ENCODE measurements at regions not wholly inside any gene's neighbourhood (a gene's known extent, or its start where the extent isn't known, plus 50 kb on each side); places are given as distances from the start of the nearest gene placed in this dataset.

DNA sequence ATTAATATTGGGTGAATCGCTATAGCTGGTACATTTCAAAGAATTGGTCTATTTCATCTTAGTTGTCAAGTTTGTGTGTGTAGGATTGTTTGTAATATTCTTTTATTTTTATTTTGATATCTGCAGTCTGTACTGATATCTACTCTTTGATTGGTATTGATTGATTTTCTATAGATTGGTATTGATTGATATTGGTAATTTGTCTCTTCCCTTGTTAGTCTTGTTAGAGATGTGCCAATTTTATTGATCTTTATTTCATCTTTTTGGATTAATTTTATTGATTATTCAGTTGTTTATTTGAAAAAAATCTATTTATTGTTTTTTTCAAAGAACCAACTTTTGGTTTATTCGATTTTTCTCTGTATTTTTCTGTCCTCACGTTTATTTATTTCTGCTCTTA, 61.4 kb downstream of the TM2D3 start:
- H3K9me3 Mint-ChIP-seq, result peaks cover 8% of the 10 kb centered on the region
- no peak overlapping the region for H3K27ac Mint-ChIP-seq
- no peak overlapping the region for H3K4me3 Mint-ChIP-seq
- H3K36me3 Mint-ChIP-seq, result peaks cover 7% of the 10 kb centered on the region
- peaks cover 44% of the 10 kb centered on the region for H3K27me3 Mint-ChIP-seq
- ATAC-seq, result no peak
- no peaks in the 10 kb centered on the region for H3K4me1 Mint-ChIP-seq

DNA sequence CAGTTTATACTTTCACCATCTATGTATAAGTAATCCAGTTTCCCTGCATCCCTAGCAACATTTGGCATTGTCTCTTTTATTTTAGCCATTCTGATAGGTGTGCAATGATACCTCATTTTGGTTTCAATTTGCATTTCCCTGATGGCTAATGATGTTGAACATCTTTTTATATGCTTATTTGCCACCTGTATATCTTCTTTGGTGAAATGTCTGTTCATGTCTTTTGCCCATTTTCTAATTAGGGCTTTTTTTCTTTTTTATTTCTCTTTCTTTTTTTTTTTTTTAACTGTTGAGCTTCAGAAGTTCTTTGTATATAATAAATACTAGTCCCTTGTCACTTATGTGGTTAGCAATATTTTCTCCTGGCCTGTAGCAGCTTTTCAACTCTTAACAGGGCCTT, 68.9 kb downstream of the TM2D3 start:
- ATAC-seq, result no peak
- H3K4me3 Mint-ChIP-seq, result no peak overlapping the region
- H3K4me1 Mint-ChIP-seq, result no peaks in the 10 kb centered on the region
- H3K9me3 Mint-ChIP-seq, result peaks cover 9% of the 10 kb centered on the region
- no peaks in the 10 kb centered on the region for H3K36me3 Mint-ChIP-seq
- H3K27ac Mint-ChIP-seq, result no peak overlapping the region
- peaks cover 66% of the 10 kb centered on the region for H3K27me3 Mint-ChIP-seq

DNA sequence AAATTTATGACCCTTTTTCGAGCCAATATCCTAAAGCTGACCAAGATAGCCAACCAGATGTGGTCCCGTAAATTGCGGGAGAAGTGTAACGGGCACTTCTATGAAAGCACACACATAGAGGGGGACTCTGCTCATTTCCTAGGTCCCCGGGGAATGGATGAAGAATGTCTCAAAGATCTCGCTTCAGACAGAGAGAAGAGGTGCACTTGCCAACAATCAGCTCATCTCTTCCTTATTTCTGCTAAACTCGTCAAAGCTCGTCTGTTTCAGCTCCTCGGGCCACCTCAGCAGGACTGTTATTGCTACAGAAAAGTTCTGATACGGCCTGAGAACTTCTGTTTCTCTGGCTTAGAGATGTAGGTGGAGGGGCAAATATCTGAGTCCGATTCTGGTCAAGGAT, 71.8 kb downstream of the TM2D3 start:
- no peak for ATAC-seq
- Mint-ChIP-seq H3K4me1 (no peaks in the 10 kb centered on the region), H3K27ac (no peak overlapping the region), H3K27me3 (peaks cover 68% of the 10 kb centered on the region), H3K9me3 (peaks cover 19% of the 10 kb centered on the region), H3K36me3 (peaks cover 5% of the 10 kb centered on the region), H3K4me3 (no peak overlapping the region)

DNA sequence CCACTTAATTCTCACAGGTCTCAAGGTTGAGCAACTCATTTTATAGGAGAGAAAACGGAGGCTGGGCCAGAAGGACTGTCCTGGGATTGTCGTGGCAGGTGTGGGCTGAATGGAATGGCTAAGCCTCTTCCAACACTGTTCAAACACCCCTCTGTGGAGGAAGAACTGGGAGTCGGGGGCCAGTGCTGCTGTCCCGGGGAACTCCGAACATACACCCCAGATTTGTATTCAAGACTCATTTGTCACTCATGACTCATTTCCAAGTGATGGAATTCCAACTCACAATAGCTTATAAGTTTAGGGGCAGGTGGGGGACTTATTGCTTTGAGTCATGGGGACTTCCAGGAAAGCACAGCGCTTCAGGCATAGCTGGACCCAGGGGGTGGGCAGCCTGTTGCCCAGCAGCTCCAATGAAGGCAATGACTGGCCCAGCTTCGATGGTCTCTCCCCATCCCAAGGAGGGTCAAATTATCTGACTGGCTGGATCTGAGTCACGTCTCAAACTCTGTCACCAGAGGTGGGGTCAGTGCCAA, 72.5 kb downstream of the TM2D3 start:
- no peak for ATAC-seq
- Mint-ChIP-seq H3K27ac (no peak overlapping the region), H3K4me1 (no peaks in the 10 kb centered on the region), H3K27me3 (peaks cover 70% of the 10 kb centered on the region), H3K4me3 (no peak overlapping the region), H3K9me3 (peaks cover 19% of the 10 kb centered on the region), H3K36me3 (peaks cover 5% of the 10 kb centered on the region)

DNA sequence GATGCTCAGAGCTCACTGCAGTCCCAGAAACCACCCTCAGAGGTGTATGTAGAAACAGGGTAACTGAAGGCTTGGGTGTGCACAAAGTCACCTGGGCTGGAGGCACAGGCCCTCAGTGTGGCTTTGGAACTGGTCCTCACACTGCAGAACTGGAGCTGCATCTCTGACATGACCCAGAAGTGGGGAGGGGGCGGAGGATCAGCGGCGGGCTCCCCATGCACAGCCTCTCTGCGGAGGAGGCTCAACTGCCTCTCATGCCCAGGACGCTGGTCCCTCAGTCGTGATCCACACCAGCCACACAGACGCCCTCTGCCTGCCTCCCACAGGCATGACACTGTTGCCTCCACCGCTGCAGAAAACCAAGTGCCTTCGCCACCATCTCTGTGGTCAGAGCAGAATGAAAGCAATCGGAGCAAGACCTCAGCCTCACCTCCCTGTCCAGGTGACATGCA, 73.7 kb downstream of the TM2D3 start:
- H3K27ac Mint-ChIP-seq, result no peak overlapping the region
- no peak for ATAC-seq
- no peak overlapping the region for H3K4me3 Mint-ChIP-seq
- peaks cover 15% of the 10 kb centered on the region for H3K9me3 Mint-ChIP-seq
- peaks cover 69% of the 10 kb centered on the region for H3K27me3 Mint-ChIP-seq
- H3K4me1 Mint-ChIP-seq, result no peaks in the 10 kb centered on the region
- H3K36me3 Mint-ChIP-seq, result peaks cover 5% of the 10 kb centered on the region

DNA sequence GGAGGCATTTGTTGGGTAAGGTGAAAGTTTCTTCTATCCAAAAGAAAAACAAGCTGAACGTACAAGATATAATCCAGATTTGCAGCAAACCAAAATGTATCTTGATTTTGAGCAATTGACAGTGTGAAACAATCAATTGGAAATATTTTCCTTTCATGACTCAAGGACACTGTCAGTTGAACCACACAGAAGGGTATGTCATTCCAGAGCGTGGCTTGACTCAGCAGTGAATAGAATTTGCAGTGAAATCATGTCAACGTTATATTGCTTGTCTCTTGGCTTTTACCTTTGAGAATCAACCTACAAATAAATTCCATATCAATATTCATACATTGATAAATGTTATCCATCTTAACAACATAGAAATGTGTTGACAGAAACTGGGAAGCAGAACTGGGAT, 78.2 kb downstream of the TM2D3 start:
- Mint-ChIP-seq H3K36me3 (peaks cover 5% of the 10 kb centered on the region), H3K4me3 (no peak overlapping the region), H3K9me3 (peaks cover 13% of the 10 kb centered on the region), H3K27me3 (peaks cover 52% of the 10 kb centered on the region), H3K4me1 (no peaks in the 10 kb centered on the region), H3K27ac (no peak overlapping the region)
- ATAC-seq, result no peak

DNA sequence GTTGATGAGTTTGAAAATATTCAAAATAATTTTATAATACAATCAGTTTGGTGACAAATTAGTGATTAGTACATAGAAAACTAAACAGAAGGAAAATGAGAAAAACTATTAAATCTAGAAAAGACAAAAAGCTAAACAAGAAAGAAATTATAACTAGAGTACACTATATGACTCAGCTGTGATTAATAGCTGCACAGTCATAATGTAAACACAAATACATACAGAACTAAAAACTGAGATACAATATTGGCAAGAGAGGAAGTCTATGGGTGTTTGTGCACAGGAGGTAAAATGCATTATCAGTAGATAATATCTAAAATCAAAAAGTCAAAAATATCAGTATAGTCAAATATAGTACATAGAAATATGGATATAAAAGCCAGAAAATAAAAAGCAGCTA, 80.7 kb upstream of the PCSK6 start:
- no peak overlapping the region for H3K4me3 Mint-ChIP-seq
- H3K4me1 Mint-ChIP-seq, result no peaks in the 10 kb centered on the region
- peaks cover 2% of the 10 kb centered on the region for H3K9me3 Mint-ChIP-seq
- ATAC-seq, result no peak
- no peak overlapping the region for H3K27ac Mint-ChIP-seq
- peaks cover 42% of the 10 kb centered on the region for H3K27me3 Mint-ChIP-seq
- no peaks in the 10 kb centered on the region for H3K36me3 Mint-ChIP-seq

DNA sequence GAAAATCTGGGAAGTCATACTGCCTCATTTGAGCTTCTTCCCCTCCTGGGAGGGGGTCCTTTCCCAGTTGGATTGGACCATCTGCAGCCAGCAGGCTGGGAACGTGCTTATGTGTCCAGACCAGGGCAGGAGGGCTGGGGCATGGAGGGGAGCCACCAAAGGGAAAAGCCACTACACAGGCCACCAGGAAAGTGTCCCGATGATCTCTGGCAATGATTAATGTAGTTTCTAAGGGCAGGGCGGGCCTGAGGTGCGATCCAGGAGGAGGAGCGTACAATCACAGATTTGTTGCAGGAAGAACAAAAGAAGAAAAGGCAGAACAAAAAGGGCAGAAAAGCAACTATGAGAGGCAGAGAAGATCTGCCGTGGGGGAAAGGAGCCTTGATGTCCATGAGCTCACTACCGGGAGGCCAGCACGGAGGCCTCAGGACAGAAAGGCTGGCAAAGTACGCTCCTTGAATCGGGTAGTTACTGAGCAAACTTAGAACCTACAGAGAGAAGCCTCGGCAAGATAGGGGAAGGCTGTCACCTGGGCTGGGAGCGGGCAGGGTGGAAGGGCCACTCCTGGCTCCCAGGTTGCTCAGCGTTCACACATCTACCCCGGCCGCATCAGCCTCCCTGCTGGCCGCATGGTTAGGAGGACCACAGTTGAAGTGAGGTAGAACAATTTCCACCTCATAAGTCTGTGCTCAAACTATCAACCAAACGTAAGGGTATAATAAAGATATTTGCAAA, 79.5 kb upstream of the PCSK6 start:
- ATAC-seq, result no peak
- Mint-ChIP-seq H3K4me3 (no peak overlapping the region), H3K36me3 (no peaks in the 10 kb centered on the region), H3K27ac (no peak overlapping the region), H3K9me3 (peaks cover 2% of the 10 kb centered on the region), H3K27me3 (peaks cover 39% of the 10 kb centered on the region), H3K4me1 (no peaks in the 10 kb centered on the region)

DNA sequence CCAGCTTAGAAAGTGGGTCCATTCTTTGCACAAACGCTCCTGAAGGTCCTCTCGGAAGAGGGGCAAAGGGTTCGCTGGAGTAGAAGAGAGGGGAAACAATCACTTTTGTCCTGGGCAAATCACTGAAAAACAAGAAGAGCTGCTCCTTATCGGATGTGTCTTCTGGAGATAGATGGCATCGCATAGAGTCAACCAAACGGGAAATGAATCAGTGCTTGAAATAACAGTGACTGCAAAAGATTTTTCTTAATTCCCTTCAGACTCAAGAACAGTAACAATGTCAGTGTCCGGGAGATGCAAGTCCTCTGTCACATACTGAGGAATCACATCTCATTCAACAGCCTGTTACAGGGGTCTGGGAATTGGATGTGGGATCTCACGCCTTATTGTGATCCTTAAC, 78.8 kb upstream of the PCSK6 start:
- peaks cover 33% of the 10 kb centered on the region for H3K27me3 Mint-ChIP-seq
- H3K36me3 Mint-ChIP-seq, result no peaks in the 10 kb centered on the region
- H3K27ac Mint-ChIP-seq, result no peak overlapping the region
- H3K4me3 Mint-ChIP-seq, result no peak overlapping the region
- no peaks in the 10 kb centered on the region for H3K4me1 Mint-ChIP-seq
- H3K9me3 Mint-ChIP-seq, result peaks cover 4% of the 10 kb centered on the region
- ATAC-seq, result no peak

DNA sequence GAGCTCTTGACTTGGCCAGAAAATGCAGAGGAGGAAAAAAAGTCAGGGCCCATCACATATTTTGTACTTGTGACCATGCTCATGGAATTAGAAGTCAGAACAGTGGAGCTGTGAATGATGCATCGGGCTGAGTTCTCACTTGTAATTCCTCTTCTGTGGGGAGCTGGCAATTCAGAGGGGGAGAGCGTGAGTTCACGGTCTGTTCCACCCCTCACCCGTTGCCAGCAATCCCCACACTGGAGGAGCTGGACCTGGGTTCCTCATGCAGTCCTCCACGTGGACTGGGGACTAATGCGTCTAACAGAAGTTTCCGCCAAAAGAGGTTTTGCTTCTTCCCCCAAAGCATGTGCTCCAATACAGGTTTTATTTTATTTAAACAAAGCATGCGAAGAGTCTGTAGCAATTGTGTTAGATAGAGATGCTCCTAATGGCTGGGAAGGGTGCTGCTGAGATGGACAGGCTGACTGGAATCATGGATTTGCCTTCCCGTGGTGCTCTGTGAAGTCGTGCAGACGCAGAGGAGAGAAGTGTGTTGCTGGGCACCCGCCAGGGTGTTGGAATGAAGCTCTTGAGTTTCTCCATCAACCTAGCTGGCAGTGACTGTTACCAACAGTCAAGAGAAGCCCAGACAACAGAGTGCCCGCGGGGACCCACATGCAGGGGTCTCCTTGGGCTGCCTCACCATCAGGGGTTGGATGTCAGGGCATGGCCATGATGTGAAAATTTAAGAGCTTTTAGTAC, 77.4 kb upstream of the PCSK6 start:
- Mint-ChIP-seq H3K36me3 (no peaks in the 10 kb centered on the region), H3K27ac (no peak overlapping the region), H3K4me3 (no peak overlapping the region), H3K27me3 (peaks cover 38% of the 10 kb centered on the region), H3K4me1 (no peaks in the 10 kb centered on the region), H3K9me3 (peaks cover 4% of the 10 kb centered on the region)
- no peak for ATAC-seq

DNA sequence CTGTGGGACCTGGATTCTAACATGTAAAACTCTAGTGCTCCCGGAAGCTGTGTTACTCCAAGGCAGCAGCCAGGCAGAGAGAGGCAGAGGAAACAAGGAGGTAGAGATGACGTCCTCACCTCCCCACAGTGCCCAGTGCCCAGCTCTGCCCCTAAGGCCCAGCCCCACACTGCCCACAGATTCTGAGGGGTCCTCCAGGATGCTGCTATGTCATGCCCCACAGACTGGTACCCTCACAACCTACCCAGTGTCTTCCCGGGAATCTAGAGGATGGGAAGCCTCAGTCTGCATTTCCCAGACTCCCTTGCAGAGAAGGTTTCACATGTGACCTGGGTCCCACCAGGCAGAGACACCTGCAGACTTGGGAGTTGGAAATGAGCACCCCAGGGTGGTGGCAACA, 75.9 kb upstream of the PCSK6 start:
- H3K36me3 Mint-ChIP-seq, result no peaks in the 10 kb centered on the region
- H3K9me3 Mint-ChIP-seq, result peaks cover 4% of the 10 kb centered on the region
- peaks cover 49% of the 10 kb centered on the region for H3K27me3 Mint-ChIP-seq
- no peak overlapping the region for H3K4me3 Mint-ChIP-seq
- ATAC-seq, result no peak
- H3K4me1 Mint-ChIP-seq, result no peaks in the 10 kb centered on the region
- H3K27ac Mint-ChIP-seq, result no peak overlapping the region

DNA sequence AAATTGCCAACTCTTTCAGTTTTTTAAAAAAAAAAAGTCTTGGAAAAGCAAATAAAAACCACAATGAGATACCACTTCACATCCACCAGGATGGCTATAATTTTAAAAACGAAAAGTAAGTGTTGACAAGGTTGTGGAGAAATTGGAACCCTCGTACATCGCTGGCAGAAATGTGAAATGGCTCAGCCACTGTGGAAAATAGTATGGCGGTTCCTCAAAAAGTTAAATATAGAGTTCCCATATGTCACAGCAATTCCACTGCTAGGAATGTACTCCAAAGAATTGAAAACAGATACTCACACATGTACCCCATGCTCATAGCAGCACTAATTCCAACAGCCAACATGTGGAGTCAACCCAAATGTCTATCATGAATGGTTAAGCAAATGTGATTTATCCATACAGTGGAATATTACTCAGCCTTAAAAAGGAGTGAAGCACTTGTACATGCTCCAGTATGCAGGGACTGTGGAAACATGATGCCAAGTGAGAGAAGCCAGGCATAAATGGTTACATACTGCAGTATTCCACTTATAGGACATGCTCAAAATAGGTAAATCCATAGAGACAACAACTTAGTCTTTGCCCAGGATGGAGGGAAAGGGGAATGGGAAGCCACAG, 73.8 kb upstream of the PCSK6 start:
- H3K36me3 Mint-ChIP-seq, result no peaks in the 10 kb centered on the region
- ATAC-seq, result no peak
- peaks cover 8% of the 10 kb centered on the region for H3K4me1 Mint-ChIP-seq
- H3K4me3 Mint-ChIP-seq, result no peak overlapping the region
- no peak overlapping the region for H3K27ac Mint-ChIP-seq
- H3K27me3 Mint-ChIP-seq, result peaks cover 57% of the 10 kb centered on the region
- peaks cover 2% of the 10 kb centered on the region for H3K9me3 Mint-ChIP-seq

DNA sequence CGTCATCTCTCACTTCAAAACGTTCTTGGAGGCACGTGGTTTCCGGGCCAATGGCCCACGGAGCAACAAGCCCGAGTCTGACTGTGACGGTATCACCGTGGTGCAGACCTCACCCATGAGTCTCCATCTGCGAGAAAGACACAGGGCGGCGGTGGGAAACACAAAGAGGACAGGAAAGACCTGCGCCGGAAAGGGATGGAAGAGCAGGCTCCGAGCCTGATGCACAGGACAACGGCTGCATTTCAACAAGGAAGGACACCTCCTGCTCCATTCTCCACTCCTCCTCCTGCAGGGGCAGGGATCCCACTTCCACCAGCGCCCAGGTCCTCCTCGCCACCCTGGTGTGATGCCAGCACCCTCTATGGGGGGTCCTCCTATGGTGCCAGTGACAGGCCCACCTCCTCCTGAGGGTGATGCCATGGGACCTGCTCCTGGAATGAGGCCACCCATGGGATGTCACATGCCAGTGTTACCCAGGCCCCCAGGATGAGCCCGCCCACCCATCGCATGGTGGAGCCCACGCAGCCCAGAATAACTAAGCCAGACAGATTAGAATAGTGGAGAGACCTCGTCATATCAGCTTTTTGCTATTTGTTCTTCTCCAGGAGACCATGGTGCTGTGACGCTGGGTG, 73.0 kb upstream of the PCSK6 start:
- Mint-ChIP-seq H3K27me3 (peaks cover 57% of the 10 kb centered on the region), H3K4me3 (no peak overlapping the region), H3K4me1 (peaks cover 8% of the 10 kb centered on the region), H3K36me3 (no peaks in the 10 kb centered on the region), H3K9me3 (peaks cover 2% of the 10 kb centered on the region), H3K27ac (no peak overlapping the region)
- no peak for ATAC-seq

DNA sequence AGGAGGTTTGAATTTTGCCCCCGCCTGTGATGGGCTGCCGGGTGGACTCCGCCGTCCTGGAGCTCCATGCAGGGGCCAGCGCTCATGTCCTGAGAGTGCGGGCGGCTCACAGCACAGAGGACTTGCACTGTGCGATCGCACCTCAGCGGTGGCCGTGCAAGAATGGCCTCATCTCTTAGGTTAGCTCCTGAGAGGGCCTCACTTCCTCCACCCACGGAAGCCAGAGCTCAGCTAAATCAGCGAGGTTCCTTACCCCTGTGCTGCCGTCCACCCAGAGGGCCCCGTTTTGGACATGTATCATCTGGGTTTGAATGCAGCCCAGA, 72.0 kb upstream of the PCSK6 start:
- Mint-ChIP-seq H3K4me3 (no peak overlapping the region), H3K4me1 (peaks cover 8% of the 10 kb centered on the region), H3K9me3 (peaks cover 2% of the 10 kb centered on the region), H3K27ac (no peak overlapping the region), H3K36me3 (no peaks in the 10 kb centered on the region), H3K27me3 (peaks cover 55% of the 10 kb centered on the region)
- no peak for ATAC-seq
